Suprapubic skin (tissue), 4 donors: ENCODE measurements at regions not wholly inside any gene's neighbourhood (a gene's known extent, or its start where the extent isn't known, plus 50 kb on each side); places are given as distances from the start of the nearest gene placed in this dataset.

Source experiments
- DNase-seq, 2 donors: peaks; one replicate each; pipeline ENCODE4 v3.0.0-alpha.2; 2019; ENCODE audit warnings: low spot score in 2 of 2
- H3K27ac ChIP-seq: fragments of 200-600 bp; sonication (generic); one replicate; pipeline ENCODE4 v1.5.1; 2019
- H3K27me3 ChIP-seq: fragments of 200-600 bp; sonication (generic); one replicate; pipeline ENCODE4 v1.5.1; 2019
- H3K36me3 ChIP-seq: fragments of 200-600 bp; sonication (generic); one replicate; pipeline ENCODE4 v1.5.1; 2019
- H3K4me1 ChIP-seq: fragments of 200-600 bp; sonication (generic); one replicate; pipeline ENCODE4 v1.5.1; 2019
- H3K4me3 ChIP-seq: fragments of 200-600 bp; sonication (generic); one replicate; pipeline ENCODE4 v1.5.1; 2019; ENCODE audit warnings: mild to moderate bottlenecking
- H3K9me3 ChIP-seq: fragments of 200-600 bp; sonication (generic); one replicate; pipeline ENCODE4 v1.5.1; 2019
- EP300 ChIP-seq: sonication (generic); formaldehyde crosslinking; IDR thresholded peaks from one replicate; pipeline ENCODE4 v1.6.1; 2017; ENCODE audit warnings: antibody characterized with exemption
- POLR2A ChIP-seq, 2 donors: fragments of 450-650 bp; IDR thresholded peaks; one replicate each; pipeline ENCODE4 v1.6.1; 2017; ENCODE audit warnings: antibody characterized with exemption in 2 of 2, mild to moderate bottlenecking in 2 of 2, moderate library complexity in 2 of 2
- POLR2AphosphoS5 ChIP-seq, 3 donors: sonication (generic); formaldehyde crosslinking; IDR thresholded peaks; one replicate each; pipeline ENCODE4 v1.6.1; 2017; ENCODE audit warnings: antibody characterized with exemption in 3 of 3
- WGBS: methylation state at CpG from one replicate; pipeline ENCODE4 v1.1.5; 2018; 5-methylcytosine and 5-hydroxymethylcytosine counted together
- TF ChIP-seq, protein P1 (sequence below), 2 donors: fragments of 200-600 bp in 1 of 2; fragments of 450-650 bp in 1 of 2; sonication (generic) in 1 of 2; IDR thresholded peaks; one replicate each; pipeline ENCODE4 v1.5.1; 2016 to 2019; ENCODE audit warnings: antibody characterized with exemption in 2 of 2, mild to moderate bottlenecking in 1 of 2, moderate library complexity in 1 of 2

DNA sequence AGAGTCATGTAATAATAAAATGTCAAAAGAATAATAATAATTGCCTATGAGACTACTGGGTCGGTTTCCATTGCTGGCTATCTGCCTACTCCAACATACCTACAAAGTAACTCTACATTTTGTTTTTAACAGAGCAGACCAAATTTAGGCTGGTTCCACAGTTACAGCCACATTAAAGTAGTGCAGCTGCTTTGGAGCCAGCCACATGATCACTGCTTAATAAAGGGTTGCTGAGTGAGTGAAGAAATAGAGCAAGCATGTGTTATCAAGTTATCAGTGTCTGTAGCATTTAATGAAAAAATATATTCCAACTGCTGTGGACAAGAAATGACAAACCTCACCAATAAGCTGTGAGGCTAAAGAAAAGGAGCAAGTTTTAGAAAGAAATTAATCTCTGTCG lies 782.3 kb downstream of the PCDH18 start:
- no peaks in the 10 kb centered on the region for H3K27me3 ChIP-seq
- H3K27ac ChIP-seq: no peak overlapping the region
- WGBS: 73% methylated on average over 2 of the region's 2 CpGs
- no peak overlapping the region for H3K4me3 ChIP-seq
- no peak for DNase-seq
- H3K9me3 ChIP-seq: no peaks in the 10 kb centered on the region
- no peaks in the 10 kb centered on the region for H3K4me1 ChIP-seq
- no peaks in the 10 kb centered on the region for H3K36me3 ChIP-seq
- TF ChIP-seq POLR2A (IDR thresholded peaks at IDR 0.05) (no peak), EP300 (no peak)
- TF ChIP-seq, protein P1, sequence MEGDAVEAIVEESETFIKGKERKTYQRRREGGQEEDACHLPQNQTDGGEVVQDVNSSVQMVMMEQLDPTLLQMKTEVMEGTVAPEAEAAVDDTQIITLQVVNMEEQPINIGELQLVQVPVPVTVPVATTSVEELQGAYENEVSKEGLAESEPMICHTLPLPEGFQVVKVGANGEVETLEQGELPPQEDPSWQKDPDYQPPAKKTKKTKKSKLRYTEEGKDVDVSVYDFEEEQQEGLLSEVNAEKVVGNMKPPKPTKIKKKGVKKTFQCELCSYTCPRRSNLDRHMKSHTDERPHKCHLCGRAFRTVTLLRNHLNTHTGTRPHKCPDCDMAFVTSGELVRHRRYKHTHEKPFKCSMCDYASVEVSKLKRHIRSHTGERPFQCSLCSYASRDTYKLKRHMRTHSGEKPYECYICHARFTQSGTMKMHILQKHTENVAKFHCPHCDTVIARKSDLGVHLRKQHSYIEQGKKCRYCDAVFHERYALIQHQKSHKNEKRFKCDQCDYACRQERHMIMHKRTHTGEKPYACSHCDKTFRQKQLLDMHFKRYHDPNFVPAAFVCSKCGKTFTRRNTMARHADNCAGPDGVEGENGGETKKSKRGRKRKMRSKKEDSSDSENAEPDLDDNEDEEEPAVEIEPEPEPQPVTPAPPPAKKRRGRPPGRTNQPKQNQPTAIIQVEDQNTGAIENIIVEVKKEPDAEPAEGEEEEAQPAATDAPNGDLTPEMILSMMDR (IDR thresholded peaks at IDR 0.05): no peak

DNA sequence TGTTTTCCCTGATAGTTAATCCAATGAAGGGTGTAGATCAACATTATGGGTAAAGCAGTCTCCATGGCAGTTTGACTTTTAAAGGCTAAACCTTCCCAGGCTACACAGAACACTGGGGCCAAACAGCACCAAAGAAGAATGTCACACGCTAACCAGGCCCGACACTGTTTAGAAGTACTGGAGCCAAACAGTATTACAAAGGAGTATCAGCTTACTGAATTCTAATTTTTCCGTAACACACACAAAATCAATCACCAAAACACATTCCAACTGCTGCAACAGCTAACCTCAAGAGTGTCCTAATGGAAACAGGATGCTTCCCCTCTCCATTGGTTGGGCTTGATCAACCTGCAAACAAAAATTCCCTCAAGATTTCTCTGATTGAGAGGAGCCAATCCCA lies 783.5 kb downstream of the PCDH18 start:
- TF ChIP-seq EP300 (no peak), POLR2A (IDR thresholded peaks at IDR 0.05) (no peak), POLR2AphosphoS5 (IDR thresholded peaks at IDR 0.05) (no peak)
- TF ChIP-seq, protein P1 (IDR thresholded peaks at IDR 0.05): no peak
- no peaks in the 10 kb centered on the region for H3K4me1 ChIP-seq
- DNase-seq: no peak
- no peaks in the 10 kb centered on the region for H3K36me3 ChIP-seq
- no peak overlapping the region for H3K4me3 ChIP-seq
- H3K27ac ChIP-seq: no peak overlapping the region
- H3K9me3 ChIP-seq: no peaks in the 10 kb centered on the region
- H3K27me3 ChIP-seq: no peaks in the 10 kb centered on the region
- WGBS: 69% methylated on average over 3 of the region's 3 CpGs

DNA sequence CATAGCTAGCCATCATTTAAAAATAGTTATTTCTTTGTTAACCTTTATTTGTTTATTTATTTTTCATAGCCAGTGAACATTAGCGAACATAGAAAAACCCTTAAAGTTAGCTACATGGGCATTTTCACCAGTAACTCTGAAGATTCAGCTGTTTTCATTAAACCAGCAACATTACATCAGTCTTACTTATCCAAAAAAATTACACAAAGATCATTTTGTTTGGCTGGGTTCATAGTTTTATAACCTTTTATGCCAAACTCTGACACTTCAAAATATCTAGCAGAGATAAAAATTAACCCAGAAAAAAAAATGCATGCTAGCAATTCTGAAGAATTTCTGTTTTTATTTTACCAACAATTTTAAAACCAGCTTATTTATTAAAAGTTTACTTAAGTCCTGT lies 784.1 kb downstream of the PCDH18 start:
- Histone ChIP-seq H3K9me3 (no peaks in the 10 kb centered on the region), H3K4me3 (no peak overlapping the region), H3K27me3 (no peaks in the 10 kb centered on the region), H3K4me1 (no peaks in the 10 kb centered on the region), H3K36me3 (no peaks in the 10 kb centered on the region), H3K27ac (no peak overlapping the region)
- 74% methylated on average over 1 of the region's 1 CpG for WGBS
- TF ChIP-seq, protein P1 (IDR thresholded peaks at IDR 0.05): no peak
- no peak for TF ChIP-seq POLR2A (IDR thresholded peaks at IDR 0.05)
- no peak for TF ChIP-seq POLR2AphosphoS5 (IDR thresholded peaks at IDR 0.05)
- no peak for TF ChIP-seq EP300
- DNase-seq: no peak

DNA sequence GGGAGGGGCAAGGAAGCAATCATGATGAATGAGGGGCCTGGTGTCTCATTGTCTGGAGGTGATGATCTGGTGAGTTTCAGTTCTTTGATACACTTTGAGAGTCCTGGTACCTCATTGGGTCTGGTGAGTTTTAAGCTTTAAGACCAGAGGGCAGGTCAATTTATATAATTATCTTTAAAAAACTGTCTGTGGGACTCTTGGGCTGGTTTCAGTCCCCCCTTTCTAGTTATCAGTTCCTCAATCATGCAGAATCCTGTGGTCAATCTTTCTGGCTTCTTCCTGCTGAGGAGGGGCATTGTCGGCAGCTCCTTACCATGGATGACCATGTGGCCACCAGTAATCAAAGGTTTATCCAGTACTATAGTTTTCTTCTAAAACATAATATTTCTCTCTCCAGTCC lies 789.1 kb downstream of the PCDH18 start:
- DNase-seq: no peak
- Histone ChIP-seq H3K4me3 (no peak overlapping the region), H3K9me3 (no peaks in the 10 kb centered on the region), H3K4me1 (no peaks in the 10 kb centered on the region), H3K36me3 (no peaks in the 10 kb centered on the region), H3K27ac (no peak overlapping the region), H3K27me3 (no peaks in the 10 kb centered on the region)
- 81% methylated on average over 1 of the region's 1 CpG for WGBS
- TF ChIP-seq POLR2AphosphoS5 (IDR thresholded peaks at IDR 0.05): no peak
- no peak for TF ChIP-seq POLR2A (IDR thresholded peaks at IDR 0.05)
- TF ChIP-seq, protein P1 (IDR thresholded peaks at IDR 0.05): no peak
- no peak for TF ChIP-seq EP300

DNA sequence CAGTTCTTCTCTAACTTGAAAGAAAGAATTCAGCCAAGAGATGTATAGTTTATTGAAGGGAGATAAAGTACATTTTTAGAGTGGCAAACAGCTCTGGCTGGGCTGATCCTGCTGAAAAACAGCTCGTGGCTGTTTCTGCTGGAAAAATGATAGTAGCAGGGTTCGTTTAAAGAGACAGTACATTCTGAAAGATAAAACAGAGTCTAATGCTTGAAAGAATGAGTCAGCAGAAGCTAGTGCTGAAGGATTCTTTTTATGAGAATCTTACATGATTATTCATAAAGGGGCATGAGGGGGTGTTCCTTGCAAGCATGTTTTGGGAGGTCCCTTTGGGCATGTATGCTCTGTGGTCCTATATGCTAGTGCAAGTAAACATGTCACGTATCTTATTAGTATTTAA lies 790.0 kb downstream of the PCDH18 start:
- 50% methylated on average over 3 of the region's 3 CpGs for WGBS
- no peak overlapping the region for H3K27ac ChIP-seq
- no peak overlapping the region for H3K4me3 ChIP-seq
- no peak for TF ChIP-seq POLR2A (IDR thresholded peaks at IDR 0.05)
- no peak for TF ChIP-seq POLR2AphosphoS5 (IDR thresholded peaks at IDR 0.05)
- TF ChIP-seq, protein P1 (IDR thresholded peaks at IDR 0.05): no peak
- TF ChIP-seq EP300: no peak
- no peaks in the 10 kb centered on the region for H3K9me3 ChIP-seq
- no peaks in the 10 kb centered on the region for H3K4me1 ChIP-seq
- no peaks in the 10 kb centered on the region for H3K27me3 ChIP-seq
- no peak for DNase-seq
- no peaks in the 10 kb centered on the region for H3K36me3 ChIP-seq
